ENCODE measurements at regions not wholly inside any gene's neighbourhood (a gene's known extent, or its start where the extent isn't known, plus 50 kb on each side); places are given as distances from the start of the nearest gene placed in this dataset.

DNA sequence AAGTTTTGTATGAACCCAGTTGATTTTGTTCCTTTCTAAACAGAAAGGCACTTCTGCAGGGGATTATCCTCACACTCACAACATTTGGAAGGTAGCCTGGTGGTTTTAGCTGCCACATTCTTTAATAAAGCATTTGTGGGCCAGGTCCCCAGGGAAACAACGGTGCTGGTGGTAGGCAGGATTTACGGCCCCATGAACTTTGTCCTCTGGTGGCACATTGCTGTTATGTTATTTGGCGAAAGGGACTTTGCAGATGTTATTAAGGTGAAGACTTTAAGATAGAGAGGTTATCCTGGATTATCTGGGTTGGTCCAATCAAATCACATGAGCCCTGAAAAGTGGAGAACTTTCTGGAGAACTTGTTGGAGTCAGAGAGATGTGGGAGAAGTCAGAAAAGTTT lies 86.3 kb upstream of the C9orf72 start:
- H3K4me2 ChIP-seq (ENCODE audit: low read length), result no peak overlapping the region
- RAD21 ChIA-PET (ENCODE audit: low non-redundant PET in 1 of 2, low total read pairs in 2 of 2, uncharacterized antibody in 2 of 2, unreplicated experiment in 2 of 2), result no interaction called here
- no peaks in the 10 kb centered on the region for H3K79me2 ChIP-seq (ENCODE audit: insufficient read depth, low read length)
- H3K9ac ChIP-seq (ENCODE audit: low read length), result no peak overlapping the region
- CTCF ChIA-PET, result no interaction called here
- DNase-seq (ENCODE audit: low read depth, low spot score) (no peak), ATAC-seq (no peak)
- H3K36me3 ChIP-seq (ENCODE audit: control insufficient read depth in 1 of 2, insufficient read depth in 2 of 2, low read length in 2 of 2), result no peaks in the 10 kb centered on the region
- H3K4me3 ChIP-seq (replicated peaks in 1 of 2; ENCODE audit: low read depth in 1 of 2, low read length in 2 of 2), result no peak overlapping the region
- intact Hi-C loops (cut with micrococcal nuclease), result no loop called here
- TF ChIP-seq YY1 (IDR thresholded peaks at IDR 0.05; ENCODE audit: extremely low read depth, insufficient replicate concordance, low read depth, low read length) (no peak), ZNF274 (IDR thresholded peaks at IDR 0.05; ENCODE audit: low read depth, low read length) (no peak), EZH2phosphoT487 (IDR thresholded peaks at IDR 0.05; ENCODE audit: borderline replicate concordance) (no peak), ATF3 (IDR thresholded peaks at IDR 0.05) (no peak), CBX3 (IDR thresholded peaks at IDR 0.05; ENCODE audit: low read depth) (no peak), ZFX (IDR thresholded peaks at IDR 0.05) (no peak)
- H3K4me1 ChIP-seq (ENCODE audit: control insufficient read depth in 1 of 2, insufficient read depth in 2 of 2, low read length in 2 of 2), result no peaks in the 10 kb centered on the region
- H3K9me3 ChIP-seq (ENCODE audit: control insufficient read depth in 1 of 2, insufficient read depth in 1 of 2, low read depth in 1 of 2, low read length in 2 of 2), result no peaks in the 10 kb centered on the region
- no peak overlapping the region for H2AFZ ChIP-seq (ENCODE audit: low read depth, low read length, poor library complexity, severe bottlenecking)
- no peaks in the 10 kb centered on the region for H3K9me2 ChIP-seq (ENCODE audit: insufficient read depth)
- H3K27ac ChIP-seq (ENCODE audit: low read depth, low read length), result no peak overlapping the region
- BruUV-seq (replicated peaks), result no TSS peak
- POLR2A ChIA-PET, result no interaction called here
- H3K27me3 ChIP-seq (ENCODE audit: insufficient read depth, low read length), result no peaks in the 10 kb centered on the region; the same call in 1 of the 2 replicates
- H4K20me1 ChIP-seq (ENCODE audit: insufficient read depth), result no peaks in the 10 kb centered on the region

DNA sequence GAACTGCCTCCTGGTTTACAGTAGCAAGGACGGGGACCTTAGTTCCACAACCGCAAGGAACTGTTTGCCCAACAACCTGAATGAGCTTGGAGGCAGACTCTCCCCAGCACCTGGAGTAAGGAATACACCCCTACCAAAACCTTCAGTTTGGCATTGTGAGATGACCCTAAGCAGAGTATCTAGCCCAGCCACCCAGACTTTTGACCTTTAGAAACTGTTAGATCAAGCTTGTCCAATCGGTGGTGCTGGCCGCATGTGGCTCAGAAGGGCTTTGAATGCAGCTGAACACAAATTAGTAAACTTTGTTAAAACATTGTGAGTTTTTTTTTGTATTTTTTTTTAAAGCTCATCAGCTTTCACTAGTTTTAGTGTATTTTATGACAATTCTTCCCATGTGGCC lies 86.9 kb upstream of the C9orf72 start:
- Histone ChIP-seq H3K36me3 (ENCODE audit: control insufficient read depth in 1 of 2, insufficient read depth in 2 of 2, low read length in 2 of 2) (no peaks in the 10 kb centered on the region), H2AFZ (ENCODE audit: low read depth, low read length, poor library complexity, severe bottlenecking) (no peak overlapping the region), H3K4me3 (replicated peaks in 1 of 2; ENCODE audit: low read depth in 1 of 2, low read length in 2 of 2) (no peak overlapping the region), H3K27ac (ENCODE audit: low read depth, low read length) (no peak overlapping the region), H3K9me2 (ENCODE audit: insufficient read depth) (no peaks in the 10 kb centered on the region), H3K9me3 (ENCODE audit: control insufficient read depth in 1 of 2, insufficient read depth in 1 of 2, low read depth in 1 of 2, low read length in 2 of 2) (no peaks in the 10 kb centered on the region), H3K27me3 (ENCODE audit: insufficient read depth, low read length) (no peaks in the 10 kb centered on the region; the same call in 1 of the 2 replicates), H3K79me2 (ENCODE audit: insufficient read depth, low read length) (no peaks in the 10 kb centered on the region), H3K9ac (ENCODE audit: low read length) (no peak overlapping the region), H3K4me1 (ENCODE audit: control insufficient read depth in 1 of 2, insufficient read depth in 2 of 2, low read length in 2 of 2) (no peaks in the 10 kb centered on the region), H4K20me1 (ENCODE audit: insufficient read depth) (no peaks in the 10 kb centered on the region), H3K4me2 (ENCODE audit: low read length) (no peak overlapping the region)
- BruUV-seq (replicated peaks), result no TSS peak
- POLR2A ChIA-PET, result no interaction called here
- no peak for DNase-seq (ENCODE audit: low read depth, low spot score)
- TF ChIP-seq ELF1 (IDR thresholded peaks at IDR 0.05; ENCODE audit: borderline replicate concordance, low read depth) (no peak), ATF3 (IDR thresholded peaks at IDR 0.05) (no peak), CBX3 (IDR thresholded peaks at IDR 0.05; ENCODE audit: low read depth) (no peak), RAD21 (IDR thresholded peaks at IDR 0.05; ENCODE audit: low read depth) (no peak), FOSL1 (IDR thresholded peaks at IDR 0.05; ENCODE audit: low read depth) (no peak), EGR1 (IDR thresholded peaks at IDR 0.05; ENCODE audit: low read depth) (no peak), REST (IDR thresholded peaks at IDR 0.05; ENCODE audit: low read depth) (no peak), POLR2AphosphoS5 (IDR thresholded peaks at IDR 0.05; ENCODE audit: low read depth, low read length) (no peak), SP1 (IDR thresholded peaks at IDR 0.05; ENCODE audit: low read depth) (no peak), ZBTB33 (IDR thresholded peaks at IDR 0.05; ENCODE audit: extremely low read depth, insufficient replicate concordance, low read length) (no peak), EZH2 (IDR thresholded peaks at IDR 0.05) (no peak), POLR2A (IDR thresholded peaks at IDR 0.05; ENCODE audit: borderline replicate concordance, extremely low read depth, insufficient read depth, insufficient read length) (no peak)
- ATAC-seq, result no peak
- RAD21 ChIA-PET (ENCODE audit: low non-redundant PET in 1 of 2, low total read pairs in 2 of 2, uncharacterized antibody in 2 of 2, unreplicated experiment in 2 of 2), result no interaction called here
- CTCF ChIA-PET, result no interaction called here
- intact Hi-C loops (cut with micrococcal nuclease), result no loop called here
